H1 (cell line): ENCODE measurements at regions not wholly inside any gene's neighbourhood (a gene's known extent, or its start where the extent isn't known, plus 50 kb on each side); places are given as distances from the start of the nearest gene placed in this dataset.

Source experiments
- EP300 ChIP-seq, 2 experiments: IDR thresholded peaks; 1 replicate in 1 of 2; 2 replicates in 1 of 2; pipeline ENCODE4 v1.6.1; 2011 to 2012; ENCODE audit warnings: low read depth in 2 of 2, low read length in 2 of 2, mild to moderate bottlenecking in 2 of 2, borderline replicate concordance in 1 of 2, inconsistent platforms in 1 of 2, moderate library complexity in 1 of 2
- EZH2 ChIP-seq: fragments of 200-600 bp; sonication (generic); IDR thresholded peaks from 2 replicates; pipeline ENCODE4 v1.7.1; 2012; ENCODE audit warnings: low read depth, mild to moderate bottlenecking, moderate library complexity, low read length, inconsistent platforms; ENCODE audit not compliant: severe bottlenecking
- KDM1A ChIP-seq: fragments of 200-600, 300-600 bp; sonication (generic); IDR thresholded peaks from 2 replicates; pipeline ENCODE4 v1.7.1; 2016; ENCODE audit warnings: mild to moderate bottlenecking, low read length, borderline replicate concordance
- POLR2A ChIP-seq, 2 experiments: IDR thresholded peaks; 1 replicate in 1 of 2; 2 replicates in 1 of 2; pipeline ENCODE4 v1.6.1; 2011; ENCODE audit warnings: low read depth in 2 of 2, low read length in 2 of 2, mild to moderate bottlenecking in 2 of 2; ENCODE audit errors: control extremely low read depth in 1 of 2
- SRF ChIP-seq: IDR thresholded peaks from 2 replicates; pipeline ENCODE4 v1.6.1; 2011; ENCODE audit warnings: mild to moderate bottlenecking, low read depth, low read length, moderate library complexity
- TF ChIP-seq, protein P1 (sequence below): IDR thresholded peaks from 2 replicates; pipeline ENCODE4 v1.6.1; 2012; ENCODE audit warnings: inconsistent platforms
- TF ChIP-seq, protein P2 (sequence below), 3 experiments: IDR thresholded peaks; 1 replicate in 2 of 3; 2 replicates in 1 of 3; pipeline versions ENCODE4 v1.5.1 to v1.6.1; 2011; ENCODE audit warnings: low read length in 3 of 3, mild to moderate bottlenecking in 3 of 3, inconsistent platforms in 2 of 3, low read depth in 1 of 3, moderate library complexity in 1 of 3; ENCODE audit not compliant: insufficient read depth in 1 of 3; ENCODE audit errors: control extremely low read depth in 1 of 3

DNA sequence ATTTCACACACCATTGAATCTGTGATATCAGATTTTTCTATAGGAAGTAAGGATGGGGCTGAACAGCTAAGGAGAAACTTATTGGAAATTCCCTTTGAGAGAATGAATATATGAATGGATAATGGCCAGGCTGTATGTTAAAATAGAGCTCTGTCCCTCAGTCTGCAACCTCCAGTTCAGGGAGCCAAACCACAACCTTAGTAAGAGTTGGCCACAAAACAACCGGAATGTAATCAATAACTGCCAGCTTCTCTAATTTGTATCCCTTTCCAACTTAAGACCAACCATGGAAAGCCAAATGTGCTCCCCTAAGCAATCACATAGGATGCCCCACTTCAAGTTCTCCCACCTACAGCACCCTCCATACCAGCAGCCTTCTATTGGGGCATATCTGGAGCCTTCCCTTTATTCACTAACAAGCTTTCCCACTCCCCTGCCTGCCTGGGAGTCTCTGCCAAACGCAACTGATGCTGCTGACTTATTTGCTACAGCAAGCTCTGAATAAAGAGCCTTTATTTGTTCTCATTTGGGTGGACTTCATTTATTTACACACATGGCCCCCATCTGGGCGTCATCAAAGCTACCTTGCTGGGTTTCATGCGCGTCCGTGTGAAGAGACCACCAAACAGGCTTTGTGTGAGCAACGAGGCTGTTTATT, 75.4 kb upstream of the LARS2 start:
- TF ChIP-seq, protein P1, sequence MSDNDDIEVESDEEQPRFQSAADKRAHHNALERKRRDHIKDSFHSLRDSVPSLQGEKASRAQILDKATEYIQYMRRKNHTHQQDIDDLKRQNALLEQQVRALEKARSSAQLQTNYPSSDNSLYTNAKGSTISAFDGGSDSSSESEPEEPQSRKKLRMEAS = no peak
- TF ChIP-seq POLR2A (IDR thresholded peaks at IDR 0.05; ENCODE audit: control extremely low read depth in 1 of 2, low read depth in 2 of 2, low read length in 2 of 2) (no peak), KDM1A (no peak), EP300 (IDR thresholded peaks at IDR 0.05; ENCODE audit: borderline replicate concordance in 1 of 2, low read depth in 2 of 2, low read length in 2 of 2) (no peak), SRF (no peak), EZH2 (no peak)
- TF ChIP-seq, protein P2, sequence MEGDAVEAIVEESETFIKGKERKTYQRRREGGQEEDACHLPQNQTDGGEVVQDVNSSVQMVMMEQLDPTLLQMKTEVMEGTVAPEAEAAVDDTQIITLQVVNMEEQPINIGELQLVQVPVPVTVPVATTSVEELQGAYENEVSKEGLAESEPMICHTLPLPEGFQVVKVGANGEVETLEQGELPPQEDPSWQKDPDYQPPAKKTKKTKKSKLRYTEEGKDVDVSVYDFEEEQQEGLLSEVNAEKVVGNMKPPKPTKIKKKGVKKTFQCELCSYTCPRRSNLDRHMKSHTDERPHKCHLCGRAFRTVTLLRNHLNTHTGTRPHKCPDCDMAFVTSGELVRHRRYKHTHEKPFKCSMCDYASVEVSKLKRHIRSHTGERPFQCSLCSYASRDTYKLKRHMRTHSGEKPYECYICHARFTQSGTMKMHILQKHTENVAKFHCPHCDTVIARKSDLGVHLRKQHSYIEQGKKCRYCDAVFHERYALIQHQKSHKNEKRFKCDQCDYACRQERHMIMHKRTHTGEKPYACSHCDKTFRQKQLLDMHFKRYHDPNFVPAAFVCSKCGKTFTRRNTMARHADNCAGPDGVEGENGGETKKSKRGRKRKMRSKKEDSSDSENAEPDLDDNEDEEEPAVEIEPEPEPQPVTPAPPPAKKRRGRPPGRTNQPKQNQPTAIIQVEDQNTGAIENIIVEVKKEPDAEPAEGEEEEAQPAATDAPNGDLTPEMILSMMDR (IDR thresholded peaks at IDR 0.05; ENCODE audit: control extremely low read depth in 1 of 3, insufficient read depth in 1 of 3, low read depth in 1 of 3, low read length in 3 of 3) = no peak
